ENCODE measurements at regions not wholly inside any gene's neighbourhood (a gene's known extent, or its start where the extent isn't known, plus 50 kb on each side); places are given as distances from the start of the nearest gene placed in this dataset.

GRCh38 chr4:108360754-108361445, 192.2 kb upstream of the LEF1 start:
- DNase-seq, result no peak

GRCh38 chr4:108359986-108360681, 191.4 kb upstream of the LEF1 start:
- no peak for DNase-seq

- DNase-seq, result no peak
These were observed 190.6 kb upstream of the LEF1 start for GRCh38 chr4:108359130-108359985.

GRCh38 chr4:108355902-108356535, 187.3 kb upstream of the LEF1 start:
- DNase-seq, result no peak

- no peak for DNase-seq
These were observed 186.6 kb upstream of the LEF1 start for GRCh38 chr4:108355186-108355901.

- DNase-seq, result peak; percentile 40
These were observed 184.1 kb upstream of the LEF1 start for GRCh38 chr4:108352664-108353308.

GRCh38 chr4:108351791-108352190, 183.1 kb upstream of the LEF1 start:
- DNase-seq, result no peak

- DNase-seq, result no peak
These were observed 181.6 kb upstream of the LEF1 start for GRCh38 chr4:108350332-108350731.

GRCh38 chr4:108346818-108347210, 178.1 kb upstream of the LEF1 start:
- no peak for DNase-seq

GRCh38 chr4:108345862-108346817, 177.4 kb upstream of the LEF1 start:
- no peak for DNase-seq

GRCh38 chr4:108342325-108342970, 173.7 kb upstream of the LEF1 start:
- DNase-seq, result no peak

GRCh38 chr4:108337923-108338322, 169.2 kb upstream of the LEF1 start:
- DNase-seq, result no peak

- DNase-seq, result no peak
These were observed 167.3 kb upstream of the LEF1 start for GRCh38 chr4:108336076-108336475.

GRCh38 chr4:108335081-108335480, 166.3 kb upstream of the LEF1 start:
- DNase-seq, result no peak

GRCh38 chr4:108334031-108334430, 165.3 kb upstream of the LEF1 start:
- DNase-seq, result no peak

- DNase-seq, result no peak
These were observed 164.7 kb upstream of the LEF1 start for GRCh38 chr4:108333353-108333942.

- no peak for DNase-seq
These were observed 163.3 kb upstream of the LEF1 start for GRCh38 chr4:108331905-108332632.

- no peak for DNase-seq
These were observed 159.6 kb upstream of the LEF1 start for GRCh38 chr4:108328383-108328732.
